Forelimb muscle (tissue), 1 donor: ENCODE measurements at regions not wholly inside any gene's neighbourhood (a gene's known extent, or its start where the extent isn't known, plus 50 kb on each side); places are given as distances from the start of the nearest gene placed in this dataset.

Experiments
- DNase-seq: peaks from one replicate; pipeline ENCODE4 v3.0.0-alpha.2; 2013; ENCODE audit warnings: low read depth

DNA sequence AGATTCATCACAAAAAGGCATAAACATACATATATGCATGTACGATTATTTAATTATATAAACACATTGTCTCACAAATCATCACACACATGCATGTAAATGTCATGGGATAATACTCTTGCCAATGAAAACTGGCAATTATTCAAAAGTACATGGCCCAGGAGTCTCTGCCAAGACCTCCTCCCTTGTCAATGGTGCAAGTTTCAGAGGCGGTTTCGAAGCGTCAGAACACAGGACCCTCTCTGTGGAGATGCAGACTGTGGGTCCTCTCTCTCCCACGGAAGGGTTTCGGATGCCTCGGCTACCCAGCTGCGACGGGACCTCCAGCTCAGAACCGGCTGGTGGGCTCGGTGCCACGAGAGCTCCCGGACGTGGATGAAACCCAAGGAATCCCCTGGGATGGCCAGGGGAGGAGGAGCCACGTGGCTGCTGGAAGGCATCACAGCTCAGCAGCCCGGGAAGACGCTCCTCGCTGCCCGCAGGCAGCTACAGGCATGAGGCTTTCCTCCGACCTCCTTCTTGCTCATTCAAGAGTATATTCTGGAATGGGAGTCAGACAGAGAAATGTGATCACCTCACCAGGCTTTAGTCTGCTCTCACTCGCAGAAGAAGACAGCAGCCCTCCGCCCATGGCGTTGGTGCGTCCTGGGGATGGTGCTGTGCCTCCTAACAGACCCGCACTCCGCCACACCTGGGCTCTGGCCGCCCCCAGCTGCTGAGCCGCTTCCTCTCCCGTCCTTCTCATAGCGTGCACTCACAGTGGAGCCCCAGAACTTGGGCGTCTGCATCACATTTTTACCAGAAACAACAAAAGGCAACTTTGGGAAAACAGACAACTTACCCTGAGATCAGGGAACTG is 308.8 kb downstream of the IRX2 start:
- no peak for DNase-seq

GRCh38 chr5:2441495-2442180 is 309.8 kb downstream of the IRX2 start:
- DNase-seq = no peak

- DNase-seq = no peak
Observed at GRCh38 chr5:2439608-2440007, 311.9 kb downstream of the IRX2 start.

GRCh38 chr5:2433086-2433485 is 318.4 kb downstream of the IRX2 start:
- no peak for DNase-seq

- DNase-seq = no peak
Observed at GRCh38 chr5:2432076-2432920, 319.2 kb downstream of the IRX2 start.

- DNase-seq = no peak
Observed at GRCh38 chr5:2430606-2431005, 320.9 kb downstream of the IRX2 start.

GRCh38 chr5:2427983-2428382 is 323.5 kb downstream of the IRX2 start:
- DNase-seq = no peak

GRCh38 chr5:2423634-2424033 is 327.8 kb downstream of the IRX2 start:
- no peak for DNase-seq

- DNase-seq = no peak
Observed at GRCh38 chr5:2417301-2417700, 334.2 kb downstream of the IRX2 start.

GRCh38 chr5:2415678-2416077 is 335.8 kb downstream of the IRX2 start:
- DNase-seq = no peak

DNA sequence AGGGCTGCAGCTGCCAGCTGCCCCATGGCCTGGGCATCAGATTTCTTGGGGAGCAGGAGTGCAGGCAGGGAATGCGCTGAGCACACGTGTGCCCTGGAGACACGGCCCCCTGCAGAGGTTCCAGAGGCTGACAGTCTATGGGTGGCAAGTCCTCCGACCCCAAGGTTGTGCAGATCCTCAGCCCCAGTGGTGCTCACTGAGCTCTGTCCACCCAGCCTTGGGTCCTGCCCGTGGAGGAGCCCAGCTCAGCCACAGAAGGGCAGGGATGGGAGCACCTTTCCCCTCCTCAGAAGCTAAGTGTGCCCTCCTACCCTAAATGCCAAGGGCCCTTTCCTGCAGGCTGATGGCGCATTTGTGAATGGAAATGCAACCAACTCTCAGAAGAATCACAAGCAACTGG is 341.0 kb downstream of the IRX2 start:
- no peak for DNase-seq

DNA sequence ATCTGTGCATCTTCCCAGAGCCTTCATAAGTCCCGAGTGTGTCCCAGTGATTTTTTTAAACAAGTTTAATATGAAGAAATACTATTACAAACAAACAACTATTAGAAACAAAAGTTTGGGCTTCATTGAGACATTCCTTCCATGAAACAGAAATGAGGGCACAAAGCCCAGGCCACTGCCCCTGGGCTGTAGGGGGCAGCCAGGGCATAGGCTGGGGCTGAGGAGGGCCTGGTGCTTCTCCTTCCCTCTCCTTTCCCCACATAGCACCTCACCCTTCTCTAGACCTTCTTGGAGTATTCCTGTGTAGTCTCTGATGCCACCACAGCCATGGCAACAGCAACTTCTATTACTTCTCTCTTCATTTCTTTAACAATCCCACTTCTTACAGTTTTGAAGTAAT is 348.2 kb downstream of the IRX2 start:
- no peak for DNase-seq

DNA sequence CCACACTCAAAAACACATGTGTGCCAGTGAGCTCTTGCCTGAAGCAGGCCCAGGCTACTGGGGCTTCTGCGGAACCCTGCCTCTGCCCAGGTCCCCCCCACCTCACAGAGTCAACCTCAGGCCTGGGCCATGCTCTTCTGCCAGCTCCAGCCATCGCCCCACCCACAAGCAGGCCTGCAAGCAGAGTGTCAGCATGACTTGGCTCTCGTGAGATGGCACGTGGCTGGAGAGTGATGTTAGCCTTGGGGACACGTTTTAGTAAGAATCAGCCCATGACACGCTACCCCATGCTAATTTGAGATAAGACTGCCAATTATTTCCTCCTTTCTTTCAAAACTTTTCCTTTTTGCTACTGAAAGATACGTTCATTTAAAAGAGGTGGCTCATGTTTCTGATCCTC is 351.7 kb downstream of the IRX2 start:
- no peak for DNase-seq

- no peak for DNase-seq
Observed at GRCh38 chr5:2399096-2399495, 352.4 kb downstream of the IRX2 start.

DNA sequence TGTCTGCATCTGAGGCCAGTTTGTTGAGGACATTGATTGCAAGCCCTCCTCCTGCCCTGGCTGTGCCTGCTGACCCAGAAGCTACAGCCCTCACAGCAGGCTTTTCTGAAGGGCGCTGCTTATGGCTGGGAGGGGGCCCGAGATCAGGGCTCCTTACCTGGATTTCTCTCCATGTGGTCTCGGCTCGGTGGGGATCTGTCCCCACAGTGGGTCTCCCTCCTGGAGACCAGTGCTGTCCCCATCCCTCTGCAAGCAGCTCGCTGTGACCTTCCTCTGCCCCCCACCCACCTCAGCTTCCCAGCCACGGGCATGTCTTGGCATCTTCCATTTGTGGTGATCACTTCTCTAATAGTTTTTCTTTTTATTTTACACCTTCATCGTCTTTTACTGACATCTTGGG is 357.9 kb downstream of the IRX2 start:
- DNase-seq = no peak

DNA sequence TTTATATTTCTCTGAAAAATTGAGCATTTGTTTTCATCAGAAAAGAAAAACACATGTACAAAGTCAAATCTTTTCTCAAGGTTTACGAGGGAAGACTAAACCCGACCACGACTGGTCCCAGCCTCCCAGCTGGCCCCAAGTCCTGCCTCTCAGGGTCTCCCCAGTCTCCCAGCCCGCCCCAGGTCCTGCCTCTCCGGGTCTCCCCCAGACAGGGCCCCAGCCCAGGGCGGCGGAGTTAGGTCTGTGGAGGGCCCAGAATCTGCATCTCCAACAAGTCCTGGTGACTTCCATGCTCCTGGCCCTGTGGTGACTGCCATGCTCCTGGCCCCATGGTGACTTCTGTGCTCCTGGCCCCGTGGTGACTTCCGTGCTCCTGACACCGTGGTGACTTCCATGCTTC is 359.9 kb downstream of the IRX2 start:
- no peak for DNase-seq

GRCh38 chr5:2391021-2391420 is 360.5 kb downstream of the IRX2 start:
- no peak for DNase-seq

DNA sequence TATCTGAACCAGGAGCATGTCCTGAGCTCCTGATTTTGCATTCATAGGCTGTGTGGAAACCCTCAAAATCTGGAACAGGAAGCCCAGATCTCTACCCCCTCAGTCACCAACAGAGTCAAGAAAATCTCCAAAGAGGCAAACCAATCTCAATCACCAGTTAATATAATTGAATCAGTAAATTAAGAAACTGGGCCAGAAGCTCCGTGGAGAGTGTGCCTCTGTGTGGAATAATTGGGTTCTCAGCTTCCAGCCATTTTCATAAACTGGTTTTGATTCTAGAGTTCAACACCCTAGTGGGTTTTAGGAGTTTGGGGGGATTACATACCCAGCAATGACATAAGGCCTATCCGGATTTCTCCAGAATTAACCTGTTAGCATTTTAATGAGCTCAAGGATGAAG is 362.9 kb downstream of the IRX2 start:
- DNase-seq = no peak

- no peak for DNase-seq
Observed at GRCh38 chr5:2387634-2388325, 363.7 kb downstream of the IRX2 start.

DNA sequence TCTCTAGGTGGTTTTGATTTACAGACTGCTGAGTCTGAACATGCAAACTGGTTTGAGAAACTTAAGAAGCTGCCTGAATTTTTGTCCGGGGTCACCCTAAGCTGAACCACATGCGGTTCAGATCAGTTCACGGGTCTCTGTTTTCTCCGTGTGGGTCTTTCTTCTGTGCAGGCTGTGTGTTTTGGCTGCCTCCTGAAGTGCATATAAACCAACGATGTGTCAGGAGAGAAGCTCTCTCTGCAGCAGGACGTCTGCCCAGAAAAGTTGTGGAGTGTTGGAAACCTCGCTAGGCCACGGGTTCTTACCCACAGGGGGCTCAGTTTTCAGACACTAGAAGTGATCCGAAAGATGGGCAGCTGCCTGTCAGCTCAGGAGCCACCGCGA is 364.2 kb downstream of the IRX2 start:
- no peak for DNase-seq

- no peak for DNase-seq
Observed at GRCh38 chr5:2385818-2386217, 365.7 kb downstream of the IRX2 start.

DNA sequence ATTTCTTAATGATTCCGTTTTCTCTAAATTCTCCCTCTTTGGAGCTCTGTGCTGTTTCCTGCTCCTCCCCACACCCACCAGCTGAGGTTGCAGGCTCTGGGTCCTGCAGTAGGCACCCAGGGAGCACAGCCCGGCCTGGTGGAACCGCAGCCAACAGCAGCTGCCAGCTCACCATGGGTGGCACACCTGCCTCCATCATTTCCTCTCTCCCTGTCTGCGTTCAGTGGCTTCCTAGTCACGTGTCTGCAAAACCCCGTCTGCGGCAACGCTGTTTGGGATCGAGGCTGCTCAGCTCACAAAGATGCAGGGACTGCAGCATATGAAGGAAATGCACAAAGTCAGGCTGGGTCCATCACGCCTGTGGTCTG is 367.8 kb downstream of the IRX2 start:
- DNase-seq = no peak
